NCI-H2196 (cell line): ENCODE measurements at regions not wholly inside any gene's neighbourhood (a gene's known extent, or its start where the extent isn't known, plus 50 kb on each side); places are given as distances from the start of the nearest gene placed in this dataset.

ENCODE experiments used
- DNase-seq: peaks from one replicate; lab custom pipeline; 2025; ENCODE audit not compliant: unreplicated experiment; lab: John Stamatoyannopoulos, UW

GRCh38 chr22:49040754-49041467 is 786.8 kb downstream of the BRD1 start:
- no peak for DNase-seq

- no peak for DNase-seq
Measured at GRCh38 chr22:49040111-49040510, 787.6 kb downstream of the BRD1 start.

GRCh38 chr22:49039625-49040024 is 788.0 kb downstream of the BRD1 start:
- DNase-seq = no peak

- DNase-seq = no peak
Measured at GRCh38 chr22:49037701-49038245, 789.9 kb downstream of the BRD1 start.

GRCh38 chr22:49036513-49036912 is 791.2 kb downstream of the BRD1 start:
- DNase-seq = no peak

GRCh38 chr22:49035818-49036457 is 791.7 kb downstream of the BRD1 start:
- DNase-seq = no peak

GRCh38 chr22:49034836-49035817 is 792.5 kb downstream of the BRD1 start:
- no peak for DNase-seq

GRCh38 chr22:49033616-49034015 is 794.1 kb downstream of the BRD1 start:
- no peak for DNase-seq

- DNase-seq = no peak
Measured at GRCh38 chr22:49032821-49033220, 794.9 kb downstream of the BRD1 start.

- no peak for DNase-seq
Measured at GRCh38 chr22:49031746-49032330, 795.8 kb downstream of the BRD1 start.

GRCh38 chr22:49028111-49028510 is 799.6 kb downstream of the BRD1 start:
- no peak for DNase-seq

- DNase-seq = no peak
Measured at GRCh38 chr22:49027368-49027670, 800.4 kb downstream of the BRD1 start.

- no peak for DNase-seq
Measured at GRCh38 chr22:49026494-49027367, 800.9 kb downstream of the BRD1 start.

GRCh38 chr22:49025791-49026493 is 801.7 kb downstream of the BRD1 start:
- no peak for DNase-seq

GRCh38 chr22:49024775-49025440 is 802.8 kb downstream of the BRD1 start:
- no peak for DNase-seq

GRCh38 chr22:49023879-49024774 is 803.5 kb downstream of the BRD1 start:
- DNase-seq = no peak

- no peak for DNase-seq
Measured at GRCh38 chr22:49023161-49023878, 804.4 kb downstream of the BRD1 start.
